HG03571 (cell line): ENCODE measurements at regions not wholly inside any gene's neighbourhood (a gene's known extent, or its start where the extent isn't known, plus 50 kb on each side); places are given as distances from the start of the nearest gene placed in this dataset.
"Not testable (repeated sequence)": the region's sequence is repeated elsewhere in the genome, so short reads cannot be mapped to it uniquely, and the experiment has no call there.

Source experiments
- ATAC-seq: cut with Tn5 transposase; IDR thresholded peaks from one replicate; pipeline ENCODE4 v1.9.1; 2021; ENCODE audit not compliant: unreplicated experiment

DNA sequence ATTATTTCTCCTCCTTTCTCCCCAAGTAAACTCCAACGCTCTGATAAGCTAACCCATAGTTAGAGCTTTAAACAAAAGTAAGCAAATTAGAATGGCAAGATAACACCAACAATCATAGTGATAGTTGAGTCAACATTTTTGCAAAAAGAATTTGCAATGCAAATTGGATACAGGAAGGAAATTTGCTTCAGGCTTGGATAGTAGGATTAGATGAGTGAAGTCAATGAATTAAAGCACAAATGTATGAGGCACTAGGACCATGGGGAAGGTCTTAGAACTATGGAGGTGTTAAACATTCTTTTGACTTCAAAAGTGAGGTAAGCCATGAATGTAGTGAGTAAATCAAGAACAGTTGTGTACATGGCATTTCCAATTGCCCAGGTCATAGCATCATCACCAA is 289.8 kb upstream of the GRAMD2B start:
- ATAC-seq, result no peak

GRCh38 chr5:126137891-126138280 is 285.3 kb upstream of the GRAMD2B start:
- ATAC-seq, result no peak

GRCh38 chr5:126138281-126138931 is 284.8 kb upstream of the GRAMD2B start:
- ATAC-seq, result no peak

DNA sequence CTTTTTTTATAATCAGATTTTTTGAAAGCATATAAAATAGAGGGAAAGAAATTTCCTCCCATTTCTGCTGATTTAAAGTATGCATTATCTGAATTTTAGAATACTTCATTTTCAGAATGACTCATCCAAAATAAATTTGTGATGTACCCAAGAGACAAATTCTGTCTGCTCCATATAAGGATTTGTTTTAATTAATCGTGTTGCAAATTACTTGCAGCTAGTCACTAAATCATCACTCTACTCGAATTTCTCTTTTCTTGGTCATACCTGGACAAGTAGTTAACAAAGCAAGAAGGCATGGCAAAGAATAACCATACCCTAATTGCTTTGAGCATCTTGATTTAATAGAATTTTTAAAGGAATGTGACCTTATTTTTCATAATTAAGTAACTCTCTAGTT is 284.1 kb upstream of the GRAMD2B start:
- no peak for ATAC-seq

- ATAC-seq, result no peak
Observed at GRCh38 chr5:126139773-126140172, 283.4 kb upstream of the GRAMD2B start.

- ATAC-seq, result no peak
Observed at GRCh38 chr5:126143622-126144021, 279.6 kb upstream of the GRAMD2B start.

DNA sequence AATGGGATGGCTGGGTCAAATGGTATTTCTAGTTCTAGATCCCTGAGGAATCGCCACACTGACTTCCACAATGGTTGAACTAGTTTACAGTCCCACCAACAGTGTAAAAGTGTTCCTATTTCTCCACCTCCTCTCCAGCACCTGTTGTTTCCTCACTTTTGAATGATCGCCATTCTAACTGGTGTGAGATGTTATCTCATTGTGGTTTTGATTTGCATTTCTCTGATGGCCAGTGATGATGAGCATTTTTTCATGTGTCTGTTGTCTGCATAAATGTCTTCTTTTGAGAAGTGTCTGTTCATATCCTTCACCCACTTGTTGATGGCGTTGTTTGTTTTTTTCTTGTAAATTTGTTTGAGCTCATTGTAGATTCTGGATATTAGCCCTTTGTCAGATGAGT is 272.9 kb upstream of the GRAMD2B start:
- ATAC-seq, result not testable (repeated sequence)

GRCh38 chr5:126155298-126155697 is 267.9 kb upstream of the GRAMD2B start:
- not testable (repeated sequence) for ATAC-seq

GRCh38 chr5:126166368-126166767 is 256.8 kb upstream of the GRAMD2B start:
- ATAC-seq, result no peak

- ATAC-seq, result no peak
Observed at GRCh38 chr5:126168785-126169184, 254.4 kb upstream of the GRAMD2B start.

DNA sequence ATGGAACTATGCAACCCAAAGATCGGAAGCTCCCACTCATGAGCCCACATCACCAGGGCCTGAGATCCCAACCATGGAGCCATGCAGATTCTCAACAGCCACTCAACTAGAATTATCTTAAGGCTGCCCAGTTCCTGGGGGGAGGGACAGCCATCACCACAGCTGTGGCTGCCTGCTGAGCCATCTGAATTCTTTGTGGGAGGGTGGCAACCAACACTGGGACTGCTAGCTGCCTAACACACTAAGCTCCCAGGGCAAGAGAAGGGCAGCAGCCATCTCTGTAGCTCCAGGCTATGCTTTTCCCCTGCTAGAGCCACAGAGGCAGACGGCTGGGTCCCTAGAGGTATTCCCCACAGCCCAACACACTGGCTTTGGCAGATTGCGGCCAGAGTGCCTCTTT is 251.3 kb upstream of the GRAMD2B start:
- no peak for ATAC-seq

DNA sequence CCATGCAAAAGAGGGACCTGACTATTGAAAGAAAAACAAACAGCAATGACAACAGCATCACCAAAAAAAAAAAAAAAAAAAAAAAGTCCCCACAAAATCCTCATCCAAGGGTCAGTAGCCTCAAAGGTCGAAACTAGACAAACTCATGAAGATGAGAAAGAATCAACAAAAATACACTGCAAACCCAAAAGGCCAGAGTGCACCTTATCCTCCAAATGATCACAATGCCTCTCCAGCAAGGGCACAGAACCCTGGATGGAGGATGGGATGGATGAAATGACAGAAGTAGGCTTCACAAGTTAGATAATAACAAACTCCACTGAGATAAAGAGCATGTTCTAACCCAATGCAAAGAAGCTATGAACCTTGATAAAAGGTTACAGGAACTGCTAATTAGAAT is 250.4 kb upstream of the GRAMD2B start:
- no peak for ATAC-seq

DNA sequence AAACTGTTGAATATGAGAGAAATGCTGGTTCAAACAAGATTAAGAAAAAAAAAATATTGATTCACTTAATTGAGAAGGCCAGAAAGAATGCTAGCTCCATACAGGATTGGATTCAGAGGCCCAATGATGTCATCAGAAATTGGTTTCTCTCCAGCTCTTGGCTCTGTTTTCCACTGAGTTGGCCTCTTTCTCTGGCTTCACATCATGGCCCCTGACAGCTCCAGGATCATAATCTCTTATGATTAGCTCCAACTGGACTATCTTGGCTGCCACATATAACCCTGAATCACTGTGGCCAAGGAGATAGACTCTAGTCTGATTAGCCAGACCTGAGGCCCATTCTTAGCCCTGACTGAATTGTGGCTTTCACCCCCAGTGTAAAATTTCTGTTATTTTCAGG is 244.7 kb upstream of the GRAMD2B start:
- ATAC-seq, result no peak

- ATAC-seq, result no peak
Observed at GRCh38 chr5:126182971-126183695, 240.1 kb upstream of the GRAMD2B start.

DNA sequence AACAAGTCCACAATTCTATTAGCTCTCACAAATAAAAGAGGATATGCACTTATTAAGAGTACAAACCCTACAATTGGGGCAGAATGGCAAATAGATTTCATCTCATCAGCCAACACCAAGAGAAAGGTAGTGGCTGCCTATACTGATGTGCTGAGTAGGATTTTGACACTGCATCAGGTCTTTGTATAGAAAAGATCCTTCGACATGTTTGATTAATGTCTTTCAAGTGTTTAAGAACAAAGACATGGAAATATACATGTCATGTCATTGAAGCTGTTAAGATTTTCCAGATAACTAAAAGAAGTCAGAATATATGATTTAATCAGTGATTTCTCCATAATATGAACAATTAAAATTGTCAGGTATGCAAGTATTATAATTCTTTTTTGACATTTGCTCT is 238.7 kb upstream of the GRAMD2B start:
- ATAC-seq, result no peak

DNA sequence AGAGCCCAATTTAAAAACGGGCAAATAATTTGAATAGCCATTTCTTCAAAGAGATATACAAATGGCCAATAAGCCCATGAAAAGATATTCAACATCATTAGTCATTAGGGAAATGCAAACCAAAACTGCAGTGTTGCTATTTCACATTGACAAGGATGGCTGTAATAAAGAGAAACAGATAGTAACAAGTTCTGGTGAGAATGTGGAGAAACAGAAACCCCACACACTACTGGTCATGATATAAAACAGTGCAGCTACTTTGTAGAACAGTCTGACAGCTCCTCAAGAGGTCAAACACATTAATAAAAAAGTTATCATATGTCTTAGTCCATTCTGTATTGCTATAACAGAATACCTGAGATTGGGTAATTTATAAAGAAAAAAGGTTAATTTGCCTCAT is 237.0 kb upstream of the GRAMD2B start:
- no peak for ATAC-seq

DNA sequence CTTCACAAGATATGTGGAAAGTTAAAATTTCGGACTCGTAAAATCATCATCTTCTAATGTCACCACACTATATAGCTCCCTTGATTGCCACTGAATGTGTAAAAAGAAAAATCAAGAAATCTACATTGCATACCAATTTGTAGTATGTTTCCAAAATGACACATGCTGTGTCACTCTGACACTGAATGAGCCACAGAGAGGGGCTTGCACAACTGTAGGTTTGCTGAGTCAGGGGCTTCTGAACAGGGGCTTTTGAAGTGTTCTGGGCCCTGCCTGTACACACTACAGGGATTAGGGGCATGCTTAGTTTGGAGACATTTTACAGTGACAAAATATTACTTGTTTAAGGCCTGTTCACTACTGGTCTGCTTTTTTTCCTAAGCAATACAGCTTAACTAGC is 234.4 kb upstream of the GRAMD2B start:
- no peak for ATAC-seq

DNA sequence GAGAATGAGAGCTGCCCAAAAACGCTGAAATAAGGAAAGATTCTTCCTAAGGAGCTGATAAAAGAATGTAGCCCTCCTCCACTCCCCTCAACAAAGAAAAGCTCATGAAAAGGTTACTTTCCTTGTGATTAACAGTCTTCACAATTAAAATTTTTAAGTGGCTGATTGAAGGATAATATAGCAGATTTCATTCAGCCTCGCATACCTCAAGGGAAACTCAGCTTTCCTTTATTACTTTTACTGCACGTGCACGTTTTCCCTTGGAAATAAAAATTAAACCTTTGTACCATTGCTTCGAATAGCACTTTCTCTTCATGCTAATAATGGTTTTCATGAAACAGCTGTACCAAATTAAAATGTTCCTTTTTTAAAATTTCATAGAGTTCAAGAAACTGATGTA is 234.0 kb upstream of the GRAMD2B start:
- no peak for ATAC-seq

DNA sequence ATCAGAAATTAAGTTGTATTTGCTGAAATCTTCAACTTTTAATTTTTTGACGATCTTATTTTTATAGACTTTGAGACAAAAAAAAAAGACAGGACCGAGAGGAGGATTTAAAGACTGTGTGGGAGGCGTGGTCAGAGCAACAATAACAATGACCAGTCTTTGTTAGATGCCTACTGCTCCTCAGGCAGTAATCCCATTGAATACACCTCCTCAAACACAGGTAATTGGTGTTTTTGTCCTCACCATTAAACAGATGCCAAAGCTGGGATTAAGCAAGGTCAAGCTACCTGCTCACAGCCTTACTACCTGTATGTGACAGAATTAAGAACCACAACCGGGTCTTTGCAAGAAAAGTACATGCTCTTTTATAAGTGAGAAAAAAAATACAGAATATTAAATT is 233.3 kb upstream of the GRAMD2B start:
- ATAC-seq, result no peak

GRCh38 chr5:126192226-126192625 is 231.0 kb upstream of the GRAMD2B start:
- no peak for ATAC-seq

DNA sequence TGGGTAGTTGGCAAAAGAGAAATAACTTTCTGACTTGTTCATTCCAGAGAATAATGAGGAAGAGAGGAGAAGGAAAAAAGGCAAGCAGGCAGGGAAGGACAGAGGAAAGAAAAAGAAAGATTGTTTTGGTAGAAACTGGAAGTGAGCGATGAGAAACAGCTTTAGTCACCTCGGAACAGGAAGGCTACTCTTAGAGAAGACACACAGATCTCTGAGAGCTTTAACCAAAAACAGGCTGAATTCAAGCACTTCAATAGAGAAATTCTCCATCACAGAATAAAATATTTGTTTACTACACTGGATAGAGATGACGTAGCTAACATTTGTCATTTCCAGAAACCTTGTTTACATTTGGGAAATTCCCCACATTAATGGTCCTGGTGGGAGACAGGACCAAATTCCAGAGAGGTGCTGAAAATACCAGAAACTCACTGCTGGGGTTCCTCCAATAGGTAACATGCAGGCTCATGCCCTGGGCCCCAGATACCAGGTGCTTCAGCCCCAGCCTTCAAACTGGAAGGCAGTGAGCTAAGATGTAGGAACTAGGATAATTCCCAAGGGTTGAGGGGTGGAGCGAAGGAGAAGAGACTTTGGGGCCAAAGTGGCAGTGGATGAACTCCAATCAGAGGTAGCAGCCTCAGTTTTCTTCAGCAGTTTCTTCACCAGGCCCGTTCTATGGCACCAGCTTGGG is 227.7 kb upstream of the GRAMD2B start:
- no peak for ATAC-seq

DNA sequence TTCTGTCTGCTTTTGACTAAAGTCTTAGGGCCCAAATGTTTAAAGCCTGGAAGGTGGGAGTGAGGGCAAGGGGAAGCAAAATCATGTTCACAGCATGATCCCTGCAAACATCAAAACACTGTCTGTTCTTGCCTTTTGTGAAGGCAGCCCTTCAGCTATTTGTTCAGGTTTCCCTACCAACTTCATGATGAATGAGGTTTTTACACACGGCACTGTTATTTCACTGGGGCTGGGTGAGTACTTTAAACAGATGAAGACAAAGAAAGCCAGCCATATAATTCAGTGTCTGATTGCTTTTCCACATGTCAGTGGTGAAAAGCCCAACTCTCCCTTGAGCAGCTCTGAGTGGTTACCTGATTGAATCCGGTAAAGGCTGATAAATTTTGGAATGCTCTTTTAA is 224.7 kb upstream of the GRAMD2B start:
- ATAC-seq, result no peak
